ENCODE measurements at regions not wholly inside any gene's neighbourhood (a gene's known extent, or its start where the extent isn't known, plus 50 kb on each side); places are given as distances from the start of the nearest gene placed in this dataset.

- no peak for DNase-seq
Measured at GRCh38 chr4:19987746-19988145, 264.0 kb upstream of the SLIT2 start.

- DNase-seq, result no peak
Measured at GRCh38 chr4:19983072-19983471, 268.6 kb upstream of the SLIT2 start.

GRCh38 chr4:19982556-19982955 is 269.1 kb upstream of the SLIT2 start:
- DNase-seq, result no peak

GRCh38 chr4:19971829-19972228 is 279.9 kb upstream of the SLIT2 start:
- no peak for DNase-seq

DNA sequence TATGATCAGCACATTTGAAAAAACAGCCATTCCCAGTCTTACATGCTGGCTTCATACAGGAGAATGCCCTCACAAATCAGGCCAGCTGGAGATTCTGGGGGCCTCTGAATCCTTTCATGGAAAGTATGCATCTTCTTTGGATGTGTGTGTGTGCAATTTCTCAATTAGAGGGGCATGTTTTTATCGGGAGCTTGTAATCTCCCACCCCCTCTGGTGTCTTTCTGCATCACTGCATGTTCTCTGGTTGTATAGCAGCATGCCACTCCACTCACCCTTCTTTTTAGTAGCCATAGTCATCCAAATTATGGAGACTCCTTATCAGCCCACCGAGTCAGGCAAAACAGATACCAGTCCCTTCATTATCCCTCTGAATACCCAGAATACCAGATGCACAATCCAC is 282.2 kb upstream of the SLIT2 start:
- DNase-seq, result no peak

- DNase-seq, result no peak
Measured at GRCh38 chr4:19961091-19961490, 290.6 kb upstream of the SLIT2 start.

DNA sequence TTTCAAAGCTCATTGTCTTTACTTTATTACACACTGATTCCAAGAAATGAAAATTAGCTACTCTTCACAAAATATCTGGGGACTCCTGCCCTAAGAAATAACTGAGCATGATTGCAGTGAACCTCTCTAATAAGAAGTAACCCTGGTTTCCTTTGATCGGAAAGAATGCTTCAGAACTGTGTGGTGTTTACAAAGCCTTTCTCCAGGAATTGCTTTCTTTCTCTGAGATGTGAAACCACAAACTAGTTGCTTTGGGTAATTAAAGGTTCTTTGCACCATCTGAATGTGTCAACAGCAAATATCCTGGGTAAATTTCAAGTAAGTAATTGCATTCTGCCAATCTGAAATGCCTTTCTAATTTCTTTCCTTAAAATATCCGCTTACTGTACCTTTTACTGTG is 292.9 kb upstream of the SLIT2 start:
- no peak for DNase-seq

GRCh38 chr4:19947349-19947748 is 304.4 kb upstream of the SLIT2 start:
- DNase-seq, result no peak

- DNase-seq, result no peak
Measured at GRCh38 chr4:19945979-19946380, 305.7 kb upstream of the SLIT2 start.

DNA sequence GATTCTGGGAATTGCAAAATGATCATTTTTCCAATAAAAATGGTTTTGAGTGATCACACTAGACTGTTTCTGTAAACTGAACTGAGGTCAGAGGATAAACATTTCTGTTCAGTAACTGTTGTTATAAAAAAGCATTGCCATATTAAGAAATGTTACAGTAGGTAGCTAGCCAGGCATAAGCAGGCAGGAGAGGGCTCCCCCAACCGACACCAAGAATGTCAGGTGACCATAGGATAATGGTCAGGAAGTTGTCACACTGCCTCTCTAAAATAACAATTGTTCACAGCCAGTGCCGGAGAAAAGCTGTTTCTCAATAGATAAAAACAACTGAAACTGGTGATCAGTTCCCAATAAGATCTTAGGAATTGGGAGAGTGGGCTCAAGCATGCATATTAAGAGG is 306.2 kb upstream of the SLIT2 start:
- no peak for DNase-seq

- DNase-seq, result no peak
Measured at GRCh38 chr4:19944806-19945205, 306.9 kb upstream of the SLIT2 start.

- no peak for DNase-seq
Measured at GRCh38 chr4:19944251-19944650, 307.5 kb upstream of the SLIT2 start.

GRCh38 chr4:19941434-19941833 is 310.3 kb upstream of the SLIT2 start:
- DNase-seq, result no peak

GRCh38 chr4:19940861-19941260 is 310.8 kb upstream of the SLIT2 start:
- DNase-seq, result no peak

DNA sequence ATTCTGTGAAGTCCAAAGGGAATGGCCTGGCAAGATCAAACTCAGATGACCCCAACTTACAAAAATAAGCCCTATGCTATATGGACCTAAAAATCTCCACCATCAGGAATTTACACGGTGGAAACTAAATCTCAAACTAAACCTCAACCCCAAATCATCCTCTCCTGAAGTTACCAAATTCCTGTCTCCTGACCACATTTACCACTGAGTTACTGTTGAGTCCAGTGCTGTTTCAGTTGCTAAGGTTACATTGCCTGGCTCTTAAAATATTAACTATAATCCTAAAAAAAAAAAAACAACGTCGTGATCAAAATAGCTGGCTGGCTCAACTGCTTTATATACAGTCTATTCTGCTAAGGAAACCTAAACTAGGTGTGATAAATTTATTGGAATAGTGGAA is 315.2 kb upstream of the SLIT2 start:
- no peak for DNase-seq

GRCh38 chr4:19930742-19931141 is 321.0 kb upstream of the SLIT2 start:
- DNase-seq, result no peak

DNA sequence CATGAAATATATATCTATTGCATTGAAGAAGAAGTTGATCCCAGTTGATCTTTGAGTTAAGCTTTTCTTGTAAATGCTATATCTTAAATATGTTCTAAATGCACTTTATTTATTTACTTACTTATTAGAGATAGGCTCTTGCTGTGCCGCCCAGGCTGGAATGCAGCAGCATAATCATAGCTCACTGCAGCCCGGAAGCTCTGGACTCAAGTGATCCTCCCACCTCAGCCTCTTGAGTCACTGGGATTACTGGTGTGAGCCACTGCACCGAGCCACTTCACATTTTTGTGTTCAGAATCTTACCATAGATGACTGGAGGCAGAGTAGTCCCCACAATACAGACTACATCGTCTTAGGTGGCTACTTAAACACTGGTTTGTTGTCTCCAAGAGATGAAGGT is 324.3 kb upstream of the SLIT2 start:
- DNase-seq, result no peak

DNA sequence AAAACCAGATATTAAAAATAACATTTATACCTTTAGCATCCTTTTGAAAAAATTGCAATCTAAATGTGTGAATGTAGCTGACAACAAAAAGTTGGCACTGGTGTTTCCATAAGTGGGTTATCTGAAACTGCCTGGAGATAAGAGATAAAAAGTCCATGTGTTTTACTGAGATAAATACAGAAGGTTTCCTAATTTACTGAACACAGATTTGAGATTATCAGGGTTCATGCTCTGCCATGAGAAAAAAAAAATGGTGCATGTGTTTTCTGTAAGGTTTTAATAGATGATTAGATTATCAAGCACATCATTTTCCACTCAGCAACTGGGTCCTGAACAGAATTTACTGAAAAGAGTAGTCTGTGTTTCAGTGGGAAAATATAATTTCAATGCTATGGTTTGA is 326.2 kb upstream of the SLIT2 start:
- no peak for DNase-seq

GRCh38 chr4:19924761-19925160 is 326.9 kb upstream of the SLIT2 start:
- no peak for DNase-seq

GRCh38 chr4:19915276-19915675 is 336.4 kb upstream of the SLIT2 start:
- DNase-seq, result no peak

DNA sequence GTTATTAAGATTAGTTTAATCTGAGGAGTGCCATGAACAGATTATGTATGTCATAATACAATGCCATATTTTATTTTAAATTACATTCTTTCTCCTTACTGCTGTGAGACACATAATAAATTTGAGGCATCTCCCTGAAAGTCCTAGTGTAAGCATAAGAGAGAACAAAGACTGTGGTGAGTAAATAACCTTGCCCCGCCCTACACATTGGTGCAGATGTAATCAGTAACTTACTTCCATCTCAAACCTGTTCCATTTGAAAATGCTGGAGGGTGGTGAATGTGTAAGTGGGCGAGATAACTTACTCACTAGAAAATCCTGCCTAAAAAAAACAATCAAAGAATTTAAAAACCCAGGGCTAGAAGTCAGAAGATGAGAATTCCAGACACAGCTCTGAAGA is 338.1 kb upstream of the SLIT2 start:
- no peak for DNase-seq

GRCh38 chr4:19910861-19911525 is 340.7 kb upstream of the SLIT2 start:
- no peak for DNase-seq

GRCh38 chr4:19905024-19905423 is 346.7 kb upstream of the SLIT2 start:
- DNase-seq, result no peak

GRCh38 chr4:19888587-19888986 is 363.1 kb upstream of the SLIT2 start:
- no peak for DNase-seq

- DNase-seq, result no peak
Measured at GRCh38 chr4:19883841-19884240, 367.9 kb upstream of the SLIT2 start.

DNA sequence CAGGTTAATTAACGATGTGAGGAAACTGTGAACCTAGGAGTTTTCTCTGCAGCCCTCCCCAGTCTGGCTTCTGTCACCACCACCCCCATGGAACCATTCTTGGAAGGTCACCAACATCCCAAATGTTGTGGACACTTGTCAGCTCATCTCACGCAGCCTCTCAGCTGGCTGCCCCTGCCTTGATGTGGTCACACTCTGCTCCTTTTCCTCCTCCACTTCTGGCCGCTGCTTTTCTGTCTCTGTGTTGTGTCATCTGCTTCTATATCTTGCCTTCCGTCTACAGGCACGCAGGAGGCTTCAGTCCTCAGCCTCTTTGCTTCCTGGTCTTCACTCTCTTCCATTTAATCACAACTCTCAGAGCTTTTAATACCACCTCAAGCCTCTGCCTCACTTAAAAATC is 371.5 kb upstream of the SLIT2 start:
- no peak for DNase-seq

Data from effector CD8-positive, alpha-beta T cell (primary cell).